Mammary epithelial cell (primary cell): ENCODE measurements at regions not wholly inside any gene's neighbourhood (a gene's known extent, or its start where the extent isn't known, plus 50 kb on each side); places are given as distances from the start of the nearest gene placed in this dataset.

Experiments
- EZH2 ChIP-seq: IDR thresholded peaks from 2 replicates; pipeline ENCODE4 v1.6.1; 2012; ENCODE audit warnings: low read length, inconsistent platforms, borderline replicate concordance
- TF ChIP-seq, protein P1 (sequence below), 2 donors: IDR thresholded peaks in 1 of 2; conservative IDR thresholded peaks in 1 of 2; 2 replicates each; pipeline ENCODE4 v1.5.1; 2011 to 2012; ENCODE audit warnings: inconsistent platforms in 2 of 2, low read length in 2 of 2, mild to moderate bottlenecking in 2 of 2, control low read depth in 1 of 2, low read depth in 1 of 2; ENCODE audit not compliant: insufficient read depth in 1 of 2; ENCODE audit errors: extremely low read depth in 1 of 2

- TF ChIP-seq EZH2 = no peak
- TF ChIP-seq, protein P1, sequence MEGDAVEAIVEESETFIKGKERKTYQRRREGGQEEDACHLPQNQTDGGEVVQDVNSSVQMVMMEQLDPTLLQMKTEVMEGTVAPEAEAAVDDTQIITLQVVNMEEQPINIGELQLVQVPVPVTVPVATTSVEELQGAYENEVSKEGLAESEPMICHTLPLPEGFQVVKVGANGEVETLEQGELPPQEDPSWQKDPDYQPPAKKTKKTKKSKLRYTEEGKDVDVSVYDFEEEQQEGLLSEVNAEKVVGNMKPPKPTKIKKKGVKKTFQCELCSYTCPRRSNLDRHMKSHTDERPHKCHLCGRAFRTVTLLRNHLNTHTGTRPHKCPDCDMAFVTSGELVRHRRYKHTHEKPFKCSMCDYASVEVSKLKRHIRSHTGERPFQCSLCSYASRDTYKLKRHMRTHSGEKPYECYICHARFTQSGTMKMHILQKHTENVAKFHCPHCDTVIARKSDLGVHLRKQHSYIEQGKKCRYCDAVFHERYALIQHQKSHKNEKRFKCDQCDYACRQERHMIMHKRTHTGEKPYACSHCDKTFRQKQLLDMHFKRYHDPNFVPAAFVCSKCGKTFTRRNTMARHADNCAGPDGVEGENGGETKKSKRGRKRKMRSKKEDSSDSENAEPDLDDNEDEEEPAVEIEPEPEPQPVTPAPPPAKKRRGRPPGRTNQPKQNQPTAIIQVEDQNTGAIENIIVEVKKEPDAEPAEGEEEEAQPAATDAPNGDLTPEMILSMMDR (conservative IDR thresholded peaks at IDR 0.05 in 1 of 2, IDR thresholded peaks at IDR 0.05 in 1 of 2; ENCODE audit: extremely low read depth in 1 of 2, insufficient read depth in 1 of 2, low read depth in 1 of 2, low read length in 2 of 2) = no peak
Measured at GRCh38 chr4:124977045-124977444, 264.5 kb upstream of the ANKRD50 start.
